IPS-18a (cell line): ENCODE measurements at regions not wholly inside any gene's neighbourhood (a gene's known extent, or its start where the extent isn't known, plus 50 kb on each side); places are given as distances from the start of the nearest gene placed in this dataset.

Experiments used
- H3K27ac ChIP-seq: one replicate; pipeline ENCODE4 v1.5.1; 2013; ENCODE audit warnings: low read length
- H3K27me3 ChIP-seq: one replicate; pipeline ENCODE4 v1.6.1; 2013; ENCODE audit warnings: mild to moderate bottlenecking, low read length; ENCODE audit not compliant: control insufficient read depth, insufficient read depth
- H3K36me3 ChIP-seq: one replicate; pipeline ENCODE4 v1.6.1; 2013; ENCODE audit warnings: low read depth, low read length; ENCODE audit not compliant: control insufficient read depth
- H3K4me1 ChIP-seq: one replicate; pipeline ENCODE4 v1.6.1; 2013; ENCODE audit warnings: low read depth, low read length; ENCODE audit not compliant: control insufficient read depth
- H3K4me3 ChIP-seq: one replicate; pipeline ENCODE4 v1.5.1; 2013; ENCODE audit warnings: low read length
- H3K9ac ChIP-seq: one replicate; pipeline ENCODE4 v1.6.1; 2013; ENCODE audit warnings: mild to moderate bottlenecking, low read length, moderate library complexity
- H3K9me3 ChIP-seq: one replicate; pipeline ENCODE4 v1.6.1; 2013; ENCODE audit warnings: low read depth, low read length; ENCODE audit not compliant: control insufficient read depth

GRCh38 chr11:92623055-92623454 lies 346.4 kb upstream of the MTNR1B start:
- H3K4me1 ChIP-seq: no peaks in the 10 kb centered on the region
- H3K36me3 ChIP-seq: no peaks in the 10 kb centered on the region
- H3K4me3 ChIP-seq: no peak overlapping the region
- no peak overlapping the region for H3K9ac ChIP-seq
- H3K9me3 ChIP-seq: no peaks in the 10 kb centered on the region
- no peaks in the 10 kb centered on the region for H3K27me3 ChIP-seq
- no peak overlapping the region for H3K27ac ChIP-seq

GRCh38 chr11:92625894-92626293 lies 343.6 kb upstream of the MTNR1B start:
- no peaks in the 10 kb centered on the region for H3K36me3 ChIP-seq
- H3K4me3 ChIP-seq: no peak overlapping the region
- no peaks in the 10 kb centered on the region for H3K9me3 ChIP-seq
- no peak overlapping the region for H3K27ac ChIP-seq
- H3K9ac ChIP-seq: no peak overlapping the region
- no peaks in the 10 kb centered on the region for H3K27me3 ChIP-seq
- H3K4me1 ChIP-seq: no peaks in the 10 kb centered on the region

- Histone ChIP-seq H3K4me3 (no peak overlapping the region), H3K9ac (no peak overlapping the region), H3K27ac (no peak overlapping the region), H3K4me1 (no peaks in the 10 kb centered on the region), H3K27me3 (no peaks in the 10 kb centered on the region), H3K36me3 (no peaks in the 10 kb centered on the region), H3K9me3 (no peaks in the 10 kb centered on the region)
Measured at GRCh38 chr11:92626624-92627023, 342.8 kb upstream of the MTNR1B start.

- Histone ChIP-seq H3K4me1 (peaks cover 7% of the 10 kb centered on the region), H3K36me3 (no peaks in the 10 kb centered on the region), H3K27ac (no peak overlapping the region), H3K9ac (no peak overlapping the region), H3K27me3 (no peaks in the 10 kb centered on the region), H3K4me3 (no peak overlapping the region), H3K9me3 (no peaks in the 10 kb centered on the region)
Measured at GRCh38 chr11:92627615-92628256, 341.7 kb upstream of the MTNR1B start.

- Histone ChIP-seq H3K4me3 (no peak overlapping the region), H3K4me1 (peaks cover 7% of the 10 kb centered on the region), H3K36me3 (no peaks in the 10 kb centered on the region)
Measured at GRCh38 chr11:92628401-92629292, 340.8 kb upstream of the MTNR1B start.

GRCh38 chr11:92632495-92632894 lies 337.0 kb upstream of the MTNR1B start:
- Histone ChIP-seq H3K4me1 (peaks cover 7% of the 10 kb centered on the region), H3K9me3 (no peaks in the 10 kb centered on the region), H3K36me3 (no peaks in the 10 kb centered on the region), H3K27me3 (no peaks in the 10 kb centered on the region), H3K9ac (no peak overlapping the region), H3K4me3 (no peak overlapping the region), H3K27ac (no peak overlapping the region)

More at GRCh38 chr11:92628401-92629292, 340.8 kb upstream of the MTNR1B start:
- Histone ChIP-seq H3K27ac (no peak overlapping the region), H3K9me3 (no peaks in the 10 kb centered on the region), H3K27me3 (no peaks in the 10 kb centered on the region), H3K9ac (no peak overlapping the region)

GRCh38 chr11:92633820-92634219 lies 335.6 kb upstream of the MTNR1B start:
- no peaks in the 10 kb centered on the region for H3K36me3 ChIP-seq
- no peaks in the 10 kb centered on the region for H3K9me3 ChIP-seq
- no peak overlapping the region for H3K27ac ChIP-seq
- H3K4me1 ChIP-seq: peaks cover 7% of the 10 kb centered on the region
- no peak overlapping the region for H3K4me3 ChIP-seq
- H3K27me3 ChIP-seq: no peaks in the 10 kb centered on the region
- no peak overlapping the region for H3K9ac ChIP-seq

- Histone ChIP-seq H3K36me3 (no peaks in the 10 kb centered on the region), H3K9ac (no peak overlapping the region), H3K9me3 (no peaks in the 10 kb centered on the region), H3K4me3 (no peak overlapping the region), H3K4me1 (peaks cover 7% of the 10 kb centered on the region), H3K27ac (no peak overlapping the region), H3K27me3 (no peaks in the 10 kb centered on the region)
Measured at GRCh38 chr11:92636543-92637188, 332.8 kb upstream of the MTNR1B start.

- Histone ChIP-seq H3K36me3 (no peaks in the 10 kb centered on the region), H3K4me3 (no peak overlapping the region), H3K27ac (no peak overlapping the region), H3K4me1 (no peaks in the 10 kb centered on the region), H3K27me3 (no peaks in the 10 kb centered on the region), H3K9me3 (no peaks in the 10 kb centered on the region), H3K9ac (no peak overlapping the region)
Measured at GRCh38 chr11:92638678-92639077, 330.8 kb upstream of the MTNR1B start.

- Histone ChIP-seq H3K27ac (no peak overlapping the region), H3K4me1 (no peaks in the 10 kb centered on the region), H3K9ac (no peak overlapping the region)
Measured at GRCh38 chr11:92642177-92642931, 327.1 kb upstream of the MTNR1B start.

GRCh38 chr11:92643827-92644226 lies 325.6 kb upstream of the MTNR1B start:
- H3K4me3 ChIP-seq: no peak overlapping the region

More at GRCh38 chr11:92642177-92642931, 327.1 kb upstream of the MTNR1B start:
- no peak overlapping the region for H3K4me3 ChIP-seq
- no peaks in the 10 kb centered on the region for H3K27me3 ChIP-seq
- H3K36me3 ChIP-seq: no peaks in the 10 kb centered on the region
- no peaks in the 10 kb centered on the region for H3K9me3 ChIP-seq

More at GRCh38 chr11:92643827-92644226, 325.6 kb upstream of the MTNR1B start:
- H3K4me1 ChIP-seq: no peaks in the 10 kb centered on the region
- no peaks in the 10 kb centered on the region for H3K27me3 ChIP-seq
- no peak overlapping the region for H3K9ac ChIP-seq
- no peaks in the 10 kb centered on the region for H3K36me3 ChIP-seq
- H3K9me3 ChIP-seq: no peaks in the 10 kb centered on the region
- H3K27ac ChIP-seq: no peak overlapping the region
